MM.1S (cell line): ENCODE measurements at regions not wholly inside any gene's neighbourhood (a gene's known extent, or its start where the extent isn't known, plus 50 kb on each side); places are given as distances from the start of the nearest gene placed in this dataset.

Experiments
- DNase-seq: peaks from one replicate; pipeline ENCODE4 v3.0.0-alpha.2; 2015
- H2AFZ ChIP-seq: fragments of 300-600 bp; sonication (generic); 2 replicates; pipeline ENCODE4 v1.6.0; 2016; ENCODE audit warnings: antibody characterized with exemption, low read length
- H3F3A ChIP-seq: fragments of 300-600 bp; sonication (generic); 2 replicates; pipeline ENCODE4 v1.6.1; 2016; ENCODE audit warnings: mild to moderate bottlenecking, antibody characterized with exemption, low read length, moderate library complexity, mixed read lengths; ENCODE audit not compliant: insufficient read depth
- H3K27ac ChIP-seq: fragments of 300-600 bp; sonication (generic); 2 replicates; pipeline ENCODE4 v1.5.1; 2016; ENCODE audit warnings: mild to moderate bottlenecking, low read length
- H3K27me3 ChIP-seq: fragments of 300-600 bp; sonication (generic); replicated peaks from 2 replicates; pipeline ENCODE4 v1.6.0; 2016; ENCODE audit warnings: low read length; ENCODE audit not compliant: insufficient read depth
- H3K36me3 ChIP-seq: fragments of 300-600 bp; sonication (generic); replicated peaks from 2 replicates; pipeline ENCODE4 v1.6.1; 2016; ENCODE audit warnings: mild to moderate bottlenecking, low read length, mixed read lengths; ENCODE audit not compliant: insufficient read depth
- H3K4me1 ChIP-seq: fragments of 300-600 bp; sonication (generic); 2 replicates; pipeline ENCODE4 v1.6.1; 2016; ENCODE audit warnings: low read length, mixed read lengths
- H3K4me2 ChIP-seq: fragments of 300-600 bp; sonication (generic); 2 replicates; pipeline ENCODE4 v1.6.0; 2016; ENCODE audit warnings: low read depth, low read length
- H3K4me3 ChIP-seq: fragments of 300-600 bp; sonication (generic); 2 replicates; pipeline ENCODE4 v1.5.1; 2016; ENCODE audit warnings: low read length, mixed read lengths
- H3K79me2 ChIP-seq: fragments of 300-600 bp; sonication (generic); 2 replicates; pipeline ENCODE4 v1.6.1; 2016; ENCODE audit warnings: mixed run types, low read length, mixed read lengths
- H3K9ac ChIP-seq: fragments of 300-600 bp; sonication (generic); 2 replicates; pipeline ENCODE4 v1.6.1; 2016; ENCODE audit warnings: low read length, mixed read lengths
- H3K9me2 ChIP-seq: fragments of 300-600 bp; sonication (generic); replicated peaks from 2 replicates; pipeline ENCODE4 v1.6.1; 2016; ENCODE audit warnings: mild to moderate bottlenecking, low read length, mixed read lengths; ENCODE audit not compliant: insufficient read depth
- H3K9me3 ChIP-seq: fragments of 300-600 bp; sonication (generic); replicated peaks from 2 replicates; pipeline ENCODE4 v1.6.1; 2016; ENCODE audit warnings: mild to moderate bottlenecking, low read length, mixed read lengths; ENCODE audit not compliant: insufficient read depth
- H4K20me1 ChIP-seq: fragments of 300-600 bp; sonication (generic); 2 replicates; pipeline ENCODE4 v1.6.1; 2016; ENCODE audit warnings: mild to moderate bottlenecking, low read length, moderate library complexity, mixed read lengths; ENCODE audit not compliant: insufficient read depth
- CTCF ChIP-seq: fragments of 300-600 bp; sonication (generic); IDR thresholded peaks from 2 replicates; pipeline ENCODE4 v1.5.1; 2016; ENCODE audit warnings: antibody characterized with exemption, low read length, mixed read lengths
- EZH2 ChIP-seq: fragments of 300-600 bp; sonication (generic); optimal IDR thresholded peaks from 2 replicates; pipeline ENCODE3; 2017; ENCODE audit warnings: low read depth, mild to moderate bottlenecking, antibody characterized with exemption, low read length, mixed read lengths
- EZH2phosphoT487 ChIP-seq: fragments of 300-600 bp; sonication (generic); IDR thresholded peaks from 2 replicates; pipeline ENCODE4 v1.6.1; 2018; ENCODE audit warnings: antibody characterized with exemption, low read length

- H3K4me2 ChIP-seq = no peak overlapping the region
- DNase-seq = no peak
- H3K79me2 ChIP-seq = no peaks in the 10 kb centered on the region
- no peak overlapping the region for H3K9ac ChIP-seq
- no peaks in the 10 kb centered on the region for H3K9me3 ChIP-seq
- no peak overlapping the region for H3K27ac ChIP-seq
- H3K36me3 ChIP-seq = no peaks in the 10 kb centered on the region
- TF ChIP-seq CTCF (no peak), EZH2 (no peak), EZH2phosphoT487 (no peak)
- H3K27me3 ChIP-seq = no peaks in the 10 kb centered on the region
- H3K9me2 ChIP-seq = no peaks in the 10 kb centered on the region
- no peaks in the 10 kb centered on the region for H3K4me1 ChIP-seq
- H3K4me3 ChIP-seq = no peak overlapping the region
- no peak overlapping the region for H2AFZ ChIP-seq
- no peaks in the 10 kb centered on the region for H4K20me1 ChIP-seq
- H3F3A ChIP-seq = no peaks in the 10 kb centered on the region
Measured at GRCh38 chr4:154916068-154916467, 135.0 kb downstream of the RBM46 start.

- no peak for DNase-seq
- H2AFZ ChIP-seq = no peak overlapping the region
- H3K4me2 ChIP-seq = no peak overlapping the region
- no peaks in the 10 kb centered on the region for H3K27me3 ChIP-seq
- no peaks in the 10 kb centered on the region for H3K9me2 ChIP-seq
- H3K4me1 ChIP-seq = no peaks in the 10 kb centered on the region
- H3K4me3 ChIP-seq = no peak overlapping the region
- no peaks in the 10 kb centered on the region for H4K20me1 ChIP-seq
- H3K9ac ChIP-seq = no peak overlapping the region
- no peaks in the 10 kb centered on the region for H3K79me2 ChIP-seq
- TF ChIP-seq EZH2phosphoT487 (no peak), EZH2 (no peak), CTCF (no peak)
- H3K27ac ChIP-seq = no peak overlapping the region
- no peaks in the 10 kb centered on the region for H3F3A ChIP-seq
- H3K9me3 ChIP-seq = no peaks in the 10 kb centered on the region
- H3K36me3 ChIP-seq = no peaks in the 10 kb centered on the region
Measured at GRCh38 chr4:154927126-154927680, 146.1 kb downstream of the RBM46 start.

DNA sequence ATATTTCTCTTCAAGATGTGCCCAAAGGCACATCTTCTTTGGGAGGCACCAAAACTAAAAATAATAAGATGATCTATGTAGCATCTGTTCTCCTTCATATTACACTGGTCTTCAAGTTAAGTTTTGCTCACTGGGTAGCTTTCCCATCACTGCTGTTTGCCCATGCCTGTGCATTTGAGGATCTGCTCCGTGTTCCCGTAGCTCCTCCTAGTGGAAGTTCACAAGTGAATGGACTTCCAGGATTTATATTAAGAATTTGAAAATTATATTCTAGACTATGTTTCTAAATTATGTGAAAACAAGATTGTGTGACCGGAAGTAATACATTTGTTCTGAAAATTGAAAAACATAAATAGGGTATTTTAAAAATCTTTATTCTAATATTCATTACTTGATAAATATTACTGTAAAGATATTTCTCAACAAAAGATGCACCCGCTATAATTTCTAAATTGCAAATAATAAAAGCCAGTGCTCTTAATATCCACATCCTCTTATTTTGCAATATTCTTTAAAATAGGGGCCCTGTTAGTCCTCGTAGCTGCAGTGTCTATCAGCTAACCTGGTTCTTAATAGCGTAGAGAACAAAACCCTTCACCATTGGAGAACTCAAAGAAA lies 147.7 kb downstream of the RBM46 start:
- DNase-seq = no peak
- H3K4me1 ChIP-seq = no peaks in the 10 kb centered on the region
- no peaks in the 10 kb centered on the region for H3F3A ChIP-seq
- H3K9ac ChIP-seq = no peak overlapping the region
- H4K20me1 ChIP-seq = no peaks in the 10 kb centered on the region
- no peaks in the 10 kb centered on the region for H3K9me3 ChIP-seq
- no peak overlapping the region for H2AFZ ChIP-seq
- H3K9me2 ChIP-seq = no peaks in the 10 kb centered on the region
- no peak overlapping the region for H3K4me3 ChIP-seq
- no peak overlapping the region for H3K4me2 ChIP-seq
- H3K27me3 ChIP-seq = no peaks in the 10 kb centered on the region
- no peaks in the 10 kb centered on the region for H3K79me2 ChIP-seq
- no peak for TF ChIP-seq EZH2
- peak; percentile 27 for TF ChIP-seq CTCF
- no peaks in the 10 kb centered on the region for H3K36me3 ChIP-seq
- no peak overlapping the region for H3K27ac ChIP-seq
